PC-9 (cell line): ENCODE measurements at regions not wholly inside any gene's neighbourhood (a gene's known extent, or its start where the extent isn't known, plus 50 kb on each side); places are given as distances from the start of the nearest gene placed in this dataset.
"Not testable (repeated sequence)": the region's sequence is repeated elsewhere in the genome, so short reads cannot be mapped to it uniquely, and the experiment has no call there.

ENCODE experiments used
- BruUV-seq: library from RNA; stranded (reverse); fragments of 400-500 nt; replicated peaks from 2 replicates; lab custom pipeline; 2021; lab: Mats Ljungman, UMichigan
- CTCF ChIA-PET: fragments of 300-600 bp; sonication (Branson Sonifier 250); formaldehyde crosslinking; loops from one replicate; lab custom pipeline; 2022; ENCODE audit warnings: antibody characterized with exemption; lab: Charles Lee
- POLR2A ChIA-PET: fragments of 300-600 bp; sonication (Branson Sonifier 250); formaldehyde crosslinking; loops from one replicate; lab custom pipeline; 2022; ENCODE audit warnings: antibody characterized with exemption; ENCODE audit not compliant: unreplicated experiment; lab: Charles Lee
- DNase-seq, 2 experiments: peaks; one replicate each; pipeline versions ENCODE4 v3.0.0 to v3.0.0-alpha.2; 2015 to 2022; ENCODE audit warnings: mixed read lengths in 1 of 2
- H2AFZ ChIP-seq: fragments of 200-600 bp; sonication (generic); 2 replicates; pipeline ENCODE4 v1.8.1; 2017; ENCODE audit warnings: antibody characterized with exemption
- H3F3A ChIP-seq: fragments of 200-600 bp; sonication (generic); 2 replicates; pipeline ENCODE4 v1.8.1; 2017; ENCODE audit warnings: antibody characterized with exemption, mild to moderate bottlenecking, low read depth; ENCODE audit not compliant: insufficient read depth
- H3K27ac ChIP-seq: fragments of 200-600 bp; sonication (generic); 2 replicates; pipeline ENCODE4 v1.6.1; 2016; ENCODE audit warnings: mixed run types
- H3K27me3 ChIP-seq: fragments of 200-600 bp; sonication (generic); 2 replicates; pipeline ENCODE4 v1.6.1; 2016; ENCODE audit warnings: low read depth, mixed run types; ENCODE audit not compliant: insufficient read depth
- H3K36me3 ChIP-seq: fragments of 200-600 bp; sonication (generic); 2 replicates; pipeline ENCODE4 v1.6.1; 2016; ENCODE audit warnings: low read depth, mixed run types
- H3K4me1 ChIP-seq: fragments of 200-600 bp; sonication (generic); replicated peaks from 2 replicates; pipeline ENCODE4 v1.6.1; 2016; ENCODE audit warnings: mixed run types; ENCODE audit not compliant: insufficient read depth
- H3K4me2 ChIP-seq: fragments of 200-600 bp; sonication (generic); 2 replicates; pipeline ENCODE4 v1.6.1; 2017; ENCODE audit warnings: mixed run types
- H3K4me3 ChIP-seq: fragments of 200-600 bp; sonication (generic); 2 replicates; pipeline ENCODE4 v1.6.1; 2016; ENCODE audit warnings: mixed run types
- H3K79me2 ChIP-seq: fragments of 200-600 bp; sonication (generic); 2 replicates; pipeline ENCODE4 v1.6.1; 2017; ENCODE audit warnings: low read depth, mixed run types
- H3K9me2 ChIP-seq: fragments of 200-600 bp; sonication (generic); 2 replicates; pipeline ENCODE4 v1.8.1; 2017; ENCODE audit warnings: mild to moderate bottlenecking; ENCODE audit not compliant: insufficient read depth
- H3K9me3 ChIP-seq: fragments of 200-600 bp; sonication (generic); 2 replicates; pipeline ENCODE4 v1.8.1; 2016; ENCODE audit warnings: low read depth; ENCODE audit not compliant: insufficient read depth
- H4K20me1 ChIP-seq: fragments of 200-600 bp; sonication (generic); 2 replicates; pipeline ENCODE4 v1.8.1; 2017; ENCODE audit not compliant: insufficient read depth
- intact Hi-C: fragments of 100-400 bp; cut with micrococcal nuclease; formaldehyde crosslinking; loops from one replicate; pipeline ENCODE4 v1.10.0; 2022; ENCODE audit not compliant: unreplicated experiment

DNA sequence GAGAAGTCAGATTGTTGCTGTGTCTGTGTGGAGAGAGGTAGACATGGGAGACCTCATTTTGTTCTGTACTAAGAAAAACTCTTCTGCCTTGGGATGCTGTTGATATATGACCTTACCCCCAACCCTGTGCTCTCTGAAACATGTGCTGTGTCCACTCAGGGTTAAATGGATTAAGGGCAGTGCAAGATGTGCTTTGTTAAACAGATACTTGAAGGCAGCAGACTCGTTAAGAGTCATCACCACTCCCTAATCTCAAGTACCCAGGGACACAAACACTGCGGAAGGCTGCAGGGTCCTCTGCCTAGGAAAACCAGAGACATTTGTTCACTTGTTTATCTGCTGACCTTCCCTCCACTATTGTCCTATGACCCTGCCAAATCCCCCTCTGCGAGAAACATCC lies 1183.5 kb downstream of the FOXD4L5 start:
- H3K4me3 ChIP-seq, H2AFZ ChIP-seq, POLR2A ChIA-PET, CTCF ChIA-PET, H3K79me2 ChIP-seq, H3K4me1 ChIP-seq, H3K4me2 ChIP-seq, H3F3A ChIP-seq, BruUV-seq, intact Hi-C loops, H3K9me2 ChIP-seq, H3K27me3 ChIP-seq, H3K27ac ChIP-seq, H3K36me3 ChIP-seq, H4K20me1 ChIP-seq, DNase-seq, H3K9me3 ChIP-seq: not testable (repeated sequence)

DNA sequence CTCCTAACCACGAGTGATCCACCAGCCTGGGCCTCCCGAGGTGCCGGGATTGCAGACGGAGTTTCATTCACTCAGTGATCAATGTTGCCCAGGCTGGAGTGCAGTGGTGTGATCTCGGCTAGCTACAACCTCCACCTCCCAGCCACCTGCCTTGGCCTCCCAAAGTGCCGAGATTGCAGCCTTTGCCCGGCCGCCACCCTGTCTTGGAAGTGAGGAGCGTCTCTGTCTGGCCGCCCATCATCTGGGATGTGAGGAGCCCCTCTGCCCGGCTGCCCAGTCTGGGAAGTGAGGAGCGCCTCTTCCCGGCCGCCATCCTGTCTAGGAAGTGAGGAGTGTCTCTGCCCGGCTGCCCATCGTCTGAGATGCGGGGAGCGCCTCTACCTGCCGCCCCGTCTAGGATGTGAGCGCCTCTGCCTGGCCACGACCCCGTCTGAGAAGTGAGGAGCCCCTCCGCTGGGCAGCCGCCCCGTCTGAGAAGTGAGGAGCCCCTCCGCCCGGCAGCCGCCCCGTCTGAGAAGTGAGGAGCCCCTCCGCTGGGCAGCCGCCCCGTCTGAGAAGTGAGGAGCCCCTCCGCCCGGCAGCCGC lies 1184.3 kb downstream of the FOXD4L5 start:
- H3K4me2 ChIP-seq, H3K9me3 ChIP-seq, BruUV-seq, intact Hi-C loops, H2AFZ ChIP-seq, DNase-seq, H3K79me2 ChIP-seq, H3K36me3 ChIP-seq, CTCF ChIA-PET, H3K27me3 ChIP-seq, H3K27ac ChIP-seq, H3F3A ChIP-seq, POLR2A ChIA-PET, H3K4me3 ChIP-seq, H3K9me2 ChIP-seq, H3K4me1 ChIP-seq, H4K20me1 ChIP-seq: not testable (repeated sequence)

DNA sequence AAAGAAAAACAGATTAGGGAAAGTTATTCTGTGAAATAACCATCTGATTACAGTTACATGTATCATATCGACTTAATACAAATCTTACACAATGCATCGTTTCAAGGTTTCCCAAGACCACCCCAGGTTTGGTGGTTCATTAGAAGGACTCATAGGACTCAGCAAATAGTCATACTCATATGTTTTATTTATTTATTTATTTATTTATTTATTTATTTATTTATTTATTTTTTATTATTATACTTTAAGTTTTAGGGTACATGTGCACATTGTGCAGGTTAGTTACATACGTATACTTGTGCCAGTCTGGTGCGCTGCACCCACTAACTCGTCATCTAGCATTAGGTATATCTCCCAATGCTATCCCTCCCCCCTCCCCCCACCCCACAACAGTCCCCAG lies 1199.0 kb downstream of the FOXD4L5 start:
- H3K27me3 ChIP-seq, H3K36me3 ChIP-seq, CTCF ChIA-PET, H4K20me1 ChIP-seq, H3K4me1 ChIP-seq, H3K4me3 ChIP-seq, H2AFZ ChIP-seq, H3K9me3 ChIP-seq, BruUV-seq, H3K9me2 ChIP-seq, POLR2A ChIA-PET, DNase-seq, H3F3A ChIP-seq, H3K27ac ChIP-seq, H3K79me2 ChIP-seq, intact Hi-C loops, H3K4me2 ChIP-seq: not testable (repeated sequence)

DNA sequence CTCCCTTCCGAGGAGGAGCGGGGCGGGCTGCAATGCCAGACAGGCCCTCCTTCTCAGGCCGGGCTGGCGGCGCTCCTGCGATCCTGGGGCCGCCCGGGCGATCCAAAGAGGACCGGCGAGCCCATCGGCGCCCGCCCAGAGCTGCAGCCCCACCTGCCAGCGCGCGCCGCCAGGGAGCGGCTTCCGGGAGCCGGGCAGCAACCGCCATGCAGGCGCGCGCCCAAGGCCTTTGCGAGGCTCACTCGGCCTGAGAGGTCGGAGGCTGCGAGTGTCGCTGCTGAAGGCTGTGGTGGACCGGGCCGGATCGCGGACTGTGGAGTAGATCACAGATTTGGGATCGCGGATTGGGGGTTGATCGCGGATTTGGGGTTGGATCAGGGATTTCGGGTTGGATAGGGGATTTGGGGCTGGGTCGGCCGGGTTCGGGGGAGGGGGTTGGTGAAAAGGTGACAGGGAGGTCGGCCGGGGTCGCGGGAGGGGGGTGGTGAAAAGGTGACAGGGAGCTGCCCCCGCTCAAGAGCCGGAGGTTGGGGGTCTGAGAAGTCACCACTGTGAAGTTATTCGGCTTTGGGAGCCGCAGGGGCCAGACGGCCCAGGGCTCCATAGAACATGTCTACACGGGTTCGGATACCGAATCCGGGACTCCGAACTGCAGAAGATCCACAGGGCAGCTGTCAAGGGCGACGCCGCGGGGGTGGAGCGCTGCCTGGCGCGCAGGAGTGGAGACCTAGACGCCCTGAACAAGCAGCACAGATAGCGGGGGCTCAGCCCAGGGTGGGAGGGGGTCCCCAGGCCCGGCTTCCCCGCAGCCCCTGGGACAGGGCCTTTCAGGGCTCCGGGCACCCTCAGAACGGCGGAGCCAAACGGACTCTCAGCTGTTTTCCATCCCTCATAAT lies 1213.4 kb downstream of the FOXD4L5 start:
- H3K4me2 ChIP-seq, DNase-seq, H3K4me3 ChIP-seq, H3K27me3 ChIP-seq, H3K27ac ChIP-seq, H3K9me2 ChIP-seq, H3K36me3 ChIP-seq, H3K4me1 ChIP-seq, intact Hi-C loops, H3F3A ChIP-seq, POLR2A ChIA-PET, H3K9me3 ChIP-seq, H2AFZ ChIP-seq, BruUV-seq, H4K20me1 ChIP-seq, CTCF ChIA-PET, H3K79me2 ChIP-seq: not testable (repeated sequence)

DNA sequence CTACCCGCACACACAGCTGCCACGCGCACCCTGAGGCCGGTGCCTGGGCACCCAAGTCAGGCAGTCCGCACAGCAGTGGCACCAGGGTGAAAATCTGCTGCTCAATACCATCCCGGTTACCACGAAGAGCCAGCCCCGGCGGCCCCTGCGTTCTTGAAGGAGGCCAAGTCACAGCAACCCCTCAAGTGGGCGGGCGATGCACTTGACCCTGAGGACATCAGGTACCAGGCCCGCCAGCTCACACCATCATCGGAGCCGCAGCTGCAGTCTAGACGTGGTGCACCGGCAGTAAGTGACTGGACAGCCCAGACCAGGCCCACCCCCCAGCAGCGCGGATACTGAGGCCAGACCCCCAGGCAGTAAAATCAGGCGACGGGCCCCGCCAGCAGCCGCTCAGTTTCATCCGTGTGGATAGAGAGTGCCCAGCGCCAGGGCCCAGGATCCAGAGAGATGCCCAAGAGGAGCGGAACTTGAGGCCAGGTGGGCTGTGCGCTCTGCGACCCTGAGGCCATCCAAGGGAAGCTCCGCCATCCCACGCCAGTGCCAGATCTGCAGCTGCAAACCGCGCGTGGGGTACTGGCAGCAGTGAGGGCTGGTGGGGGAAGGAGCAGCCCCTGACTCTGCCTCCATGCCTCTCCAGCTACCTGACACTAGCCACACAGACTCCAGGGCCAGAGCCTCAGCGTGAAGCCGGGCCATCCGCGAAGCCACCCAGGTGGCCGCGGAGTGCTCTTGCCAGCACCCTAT lies 1214.2 kb downstream of the FOXD4L5 start:
- not testable (repeated sequence) for H3F3A ChIP-seq

DNA sequence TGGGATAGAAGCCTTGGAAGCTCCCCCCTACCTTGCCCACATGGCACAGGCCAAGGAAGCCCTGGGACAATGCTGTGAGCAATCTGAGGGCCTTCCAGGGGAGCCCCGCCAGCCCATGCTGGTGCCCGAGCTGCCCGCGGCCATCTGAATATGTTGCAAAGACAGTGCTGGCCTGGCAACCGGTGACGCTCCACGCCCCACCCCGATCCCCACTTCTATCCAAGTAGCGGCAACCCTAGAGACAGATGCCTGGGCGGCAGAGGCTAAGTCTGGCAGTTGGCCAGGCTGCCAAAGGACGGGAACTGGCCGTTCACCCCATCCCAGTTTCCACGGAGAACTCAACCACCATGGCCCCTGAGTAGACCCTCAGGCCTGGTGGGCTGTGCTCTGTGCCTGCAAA lies 1214.9 kb downstream of the FOXD4L5 start:
- H4K20me1 ChIP-seq, H3K4me3 ChIP-seq, H3K79me2 ChIP-seq, H3K27me3 ChIP-seq, BruUV-seq, CTCF ChIA-PET, H3F3A ChIP-seq, H3K4me1 ChIP-seq, H3K36me3 ChIP-seq, H3K27ac ChIP-seq, intact Hi-C loops, H2AFZ ChIP-seq, H3K9me2 ChIP-seq, H3K9me3 ChIP-seq, POLR2A ChIA-PET, DNase-seq, H3K4me2 ChIP-seq: not testable (repeated sequence)

More for the DNA sequence above, 1214.2 kb downstream of the FOXD4L5 start:
- H3K4me2 ChIP-seq, H3K4me1 ChIP-seq, H3K9me2 ChIP-seq, H4K20me1 ChIP-seq, POLR2A ChIA-PET, H3K36me3 ChIP-seq, DNase-seq, H3K27me3 ChIP-seq, CTCF ChIA-PET, BruUV-seq, H3K4me3 ChIP-seq, H3K9me3 ChIP-seq, H2AFZ ChIP-seq, intact Hi-C loops, H3K27ac ChIP-seq, H3K79me2 ChIP-seq: not testable (repeated sequence)
